IMR-90 (cell line): ENCODE measurements at regions not wholly inside any gene's neighbourhood (a gene's known extent, or its start where the extent isn't known, plus 50 kb on each side); places are given as distances from the start of the nearest gene placed in this dataset.
"Not testable (repeated sequence)": the region's sequence is repeated elsewhere in the genome, so short reads cannot be mapped to it uniquely, and the experiment has no call there.

Experiments
- ATAC-seq: fragments of 200-7000 bp; cut with Tn5 transposase; 2 replicates; pipeline ENCODE4 v1.9.1; 2020; ENCODE audit warnings: low read depth, mild to moderate bottlenecking, moderate library complexity
- BruUV-seq: library from RNA; stranded (reverse); fragments of 400-500 nt; replicated peaks from 2 replicates; lab custom pipeline; 2021; lab: Mats Ljungman, UMichigan
- CTCF ChIA-PET: fragments of 300-600 bp; formaldehyde crosslinking; extraction: SDS; loops from one replicate; lab custom pipeline; 2021; ENCODE audit warnings: antibody characterized with exemption; lab: Yijun Ruan, JAX
- POLR2A ChIA-PET: fragments of 300-600 bp; sonication (Branson Sonifier 250); formaldehyde crosslinking; loops from one replicate; lab custom pipeline; 2022; ENCODE audit warnings: antibody characterized with exemption; ENCODE audit not compliant: unreplicated experiment; lab: Charles Lee
- DNase-seq: peaks from one replicate; pipeline ENCODE4 v3.0.0; 2013
- H2AFZ ChIP-seq: replicated peaks from 2 replicates; pipeline ENCODE3; 2013; ENCODE audit warnings: low read length, mild to moderate bottlenecking; ENCODE audit not compliant: poor library complexity
- H2AK5ac ChIP-seq: 2 replicates; pipeline ENCODE4 v1.6.1; 2013; ENCODE audit warnings: low read depth, low read length, inconsistent platforms
- H2AK9ac ChIP-seq: replicated peaks from 2 replicates; pipeline ENCODE3; 2013; ENCODE audit warnings: mild to moderate bottlenecking, low read depth, low read length, moderate library complexity; ENCODE audit not compliant: poor library complexity
- H2BK120ac ChIP-seq: 2 replicates; pipeline ENCODE4 v1.6.1; 2013; ENCODE audit warnings: low read depth, low read length, inconsistent platforms
- H2BK15ac ChIP-seq: 3 replicates; pipeline ENCODE4 v1.6.1; 2013; ENCODE audit warnings: low read depth, low read length, inconsistent platforms
- H2BK20ac ChIP-seq: 2 replicates; pipeline ENCODE4 v1.6.1; 2013; ENCODE audit warnings: low read depth, mild to moderate bottlenecking, inconsistent platforms, low read length, moderate library complexity
- H2BK5ac ChIP-seq: 2 replicates; pipeline ENCODE4 v1.6.1; 2013; ENCODE audit warnings: mild to moderate bottlenecking, low read depth, low read length, inconsistent platforms; ENCODE audit not compliant: poor library complexity, severe bottlenecking
- H3K14ac ChIP-seq: replicated peaks from 2 replicates; pipeline ENCODE4 v1.6.1; 2013; ENCODE audit warnings: low read depth, low read length, inconsistent platforms
- H3K18ac ChIP-seq: 2 replicates; pipeline ENCODE4 v1.6.1; 2013; ENCODE audit warnings: low read depth, low read length, control low read depth
- H3K23ac ChIP-seq: 2 replicates; pipeline ENCODE4 v1.6.1; 2013; ENCODE audit warnings: low read depth, low read length, inconsistent platforms
- H3K27ac ChIP-seq: 2 replicates; pipeline ENCODE4 v1.5.1; 2013; ENCODE audit warnings: mild to moderate bottlenecking, control low read depth, low read length; ENCODE audit not compliant: insufficient read depth
- H3K27me3 ChIP-seq: 2 replicates; pipeline ENCODE4 v1.6.1; 2013; ENCODE audit warnings: low read length; ENCODE audit not compliant: control insufficient read depth, insufficient read depth
- H3K36me3 ChIP-seq: 2 replicates; pipeline ENCODE4 v1.6.1; 2013; ENCODE audit warnings: low read length, mixed read lengths; ENCODE audit not compliant: control insufficient read depth, insufficient read depth
- H3K4ac ChIP-seq: 2 replicates; pipeline ENCODE4 v1.6.1; 2013; ENCODE audit warnings: low read depth, low read length, inconsistent platforms
- H3K4me1 ChIP-seq: 2 replicates; pipeline ENCODE4 v1.6.1; 2013; ENCODE audit warnings: low read length, mixed read lengths; ENCODE audit not compliant: control insufficient read depth, insufficient read depth
- H3K4me2 ChIP-seq: 2 replicates; pipeline ENCODE4 v1.6.1; 2013; ENCODE audit warnings: low read depth, mild to moderate bottlenecking, control low read depth, low read length, moderate library complexity
- H3K4me3 ChIP-seq: 2 replicates; pipeline ENCODE4 v1.5.1; 2013; ENCODE audit warnings: low read depth, mild to moderate bottlenecking, control low read depth, low read length, moderate library complexity; ENCODE audit not compliant: insufficient read depth
- H3K56ac ChIP-seq: 2 replicates; pipeline ENCODE4 v1.6.1; 2013; ENCODE audit warnings: low read length, inconsistent platforms; ENCODE audit not compliant: insufficient read depth; ENCODE audit errors: extremely low read depth
- H3K79me1 ChIP-seq, 2 experiments: 2 replicates each; pipeline ENCODE4 v1.6.1; 2013; ENCODE audit warnings: low read length in 2 of 2, inconsistent platforms in 1 of 2, low read depth in 1 of 2
- H3K9ac ChIP-seq: 2 replicates; pipeline ENCODE4 v1.6.1; 2013; ENCODE audit warnings: low read depth, low read length, control low read depth
- H3K9me1 ChIP-seq: 2 replicates; pipeline ENCODE4 v1.6.1; 2013; ENCODE audit warnings: low read length, inconsistent platforms; ENCODE audit not compliant: insufficient read depth
- H3K9me3 ChIP-seq: 2 replicates; pipeline ENCODE4 v1.6.1; 2013; ENCODE audit warnings: low read length; ENCODE audit not compliant: control insufficient read depth, insufficient read depth
- H4K20me1 ChIP-seq: 2 replicates; pipeline ENCODE4 v1.6.1; 2013; ENCODE audit warnings: low read length, inconsistent platforms; ENCODE audit not compliant: insufficient read depth
- H4K5ac ChIP-seq: 2 replicates; pipeline ENCODE4 v1.6.1; 2013; ENCODE audit warnings: mild to moderate bottlenecking, low read depth, low read length, control low read depth
- H4K8ac ChIP-seq, 2 experiments: 2 replicates each; pipeline ENCODE4 v1.6.1; 2013; ENCODE audit warnings: low read depth in 2 of 2, low read length in 2 of 2, control low read depth in 1 of 2, inconsistent platforms in 1 of 2
- H4K91ac ChIP-seq: 2 replicates; pipeline ENCODE4 v1.6.1; 2013; ENCODE audit warnings: low read depth, low read length, inconsistent platforms; ENCODE audit not compliant: insufficient read depth
- CEBPB ChIP-seq: IDR thresholded peaks from 2 replicates; pipeline ENCODE4 v1.6.1; 2012; ENCODE audit warnings: low read depth, low read length, improper control_type of control experiment
- POLR2A ChIP-seq: IDR thresholded peaks from 2 replicates; pipeline ENCODE4 v1.6.1; 2012; ENCODE audit warnings: mild to moderate bottlenecking, low read depth, low read length
- SMC3 ChIP-seq: fragments of 150-350 bp; IDR thresholded peaks from 2 replicates; pipeline ENCODE4 v1.6.1; 2016; ENCODE audit warnings: low read depth, mild to moderate bottlenecking, antibody characterized with exemption, low read length, moderate library complexity
- WGBS, 2 experiments: methylation state at CpG; one replicate each; pipeline versions ENCODE4 v1.1.5 to v1.1.7; 2013; ENCODE audit warnings: missing lambda C conversion rate in 2 of 2; ENCODE audit not compliant: insufficient read length in 1 of 2; ENCODE audit errors: extremely low coverage in 2 of 2; 5-methylcytosine and 5-hydroxymethylcytosine counted together
- dilution Hi-C: fragments of 300-500 bp; cut with HindIII; formaldehyde crosslinking; loops from one replicate; pipeline ENCODE4 v1.14.3; 2018; ENCODE audit warnings: low sequenced_read_pairs; ENCODE audit not compliant: unreplicated experiment
- in situ Hi-C: fragments of 300-500 bp; cut with MboI; formaldehyde crosslinking; loops from 3 replicates; pipeline ENCODE4 v1.14.3; 2019; ENCODE audit warnings: low sequenced_read_pairs, inconsistent platforms, mixed read lengths
- intact Hi-C: fragments of 100-400 bp; cut with micrococcal nuclease; formaldehyde crosslinking; loops from 2 replicates; pipeline ENCODE4 v1.10.0; 2022
- TF ChIP-seq, protein P1 (sequence below): fragments of 150-350 bp; IDR thresholded peaks from 2 replicates; pipeline ENCODE4 v1.6.1; 2017; ENCODE audit warnings: mild to moderate bottlenecking, antibody characterized with exemption, low read length, low read depth

DNA sequence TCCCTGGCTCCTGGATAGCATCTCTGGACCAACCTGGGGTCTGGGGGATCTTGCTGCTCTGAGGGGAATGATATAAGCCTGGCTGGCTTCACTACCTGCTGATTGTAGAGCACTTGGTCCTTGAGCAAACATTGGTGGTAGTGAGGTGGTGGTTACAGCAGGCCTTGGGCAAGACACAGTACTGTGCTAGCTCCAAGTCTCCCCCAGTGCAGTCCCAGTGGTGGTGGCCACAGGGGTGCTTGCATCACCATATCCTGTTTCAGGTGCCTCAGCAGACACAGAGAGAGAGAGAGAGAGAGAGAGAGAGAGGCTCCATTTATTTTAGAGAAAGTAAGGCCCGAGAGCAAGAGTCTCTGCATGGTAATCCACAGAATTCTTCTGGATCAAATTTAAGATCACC lies 186.3 kb downstream of the MYRFL start:
- H3K4me3 ChIP-seq, result no peak overlapping the region
- no peak overlapping the region for H4K5ac ChIP-seq
- ChIA-PET CTCF (no interaction called here), POLR2A (no interaction called here)
- no peaks in the 10 kb centered on the region for H3K9me1 ChIP-seq
- H3K4me2 ChIP-seq, result no peak overlapping the region
- H3K27ac ChIP-seq, result no peak overlapping the region
- H3K23ac ChIP-seq, result no peak overlapping the region
- no peak overlapping the region for H2BK20ac ChIP-seq
- no peak overlapping the region for H3K14ac ChIP-seq
- H3K9me3 ChIP-seq, result no peaks in the 10 kb centered on the region
- no peak overlapping the region for H2AK9ac ChIP-seq
- H3K56ac ChIP-seq, result no peak overlapping the region
- H3K79me1 ChIP-seq, result no peaks in the 10 kb centered on the region
- dilution Hi-C loops (no loop called here), intact Hi-C loops (no loop called here), in situ Hi-C loops (no loop called here)
- no TSS peak for BruUV-seq
- TF ChIP-seq, protein P1, sequence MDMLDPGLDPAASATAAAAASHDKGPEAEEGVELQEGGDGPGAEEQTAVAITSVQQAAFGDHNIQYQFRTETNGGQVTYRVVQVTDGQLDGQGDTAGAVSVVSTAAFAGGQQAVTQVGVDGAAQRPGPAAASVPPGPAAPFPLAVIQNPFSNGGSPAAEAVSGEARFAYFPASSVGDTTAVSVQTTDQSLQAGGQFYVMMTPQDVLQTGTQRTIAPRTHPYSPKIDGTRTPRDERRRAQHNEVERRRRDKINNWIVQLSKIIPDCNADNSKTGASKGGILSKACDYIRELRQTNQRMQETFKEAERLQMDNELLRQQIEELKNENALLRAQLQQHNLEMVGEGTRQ, result no peak
- TF ChIP-seq CEBPB (no peak), SMC3 (no peak), POLR2A (no peak)
- no peaks in the 10 kb centered on the region for H3K36me3 ChIP-seq
- H2AFZ ChIP-seq, result no peak overlapping the region
- no peak overlapping the region for H3K18ac ChIP-seq
- WGBS, 2 experiments, result no CpG with 5 or more reads among the region's 1 CpG
- no peak overlapping the region for H2BK5ac ChIP-seq
- no peak overlapping the region for H3K9ac ChIP-seq
- no peaks in the 10 kb centered on the region for H3K4me1 ChIP-seq
- no peaks in the 10 kb centered on the region for H3K27me3 ChIP-seq
- H4K20me1 ChIP-seq, result no peaks in the 10 kb centered on the region
- no peak overlapping the region for H2BK120ac ChIP-seq
- no peak overlapping the region for H3K4ac ChIP-seq
- no peak overlapping the region for H4K8ac ChIP-seq
- H2BK15ac ChIP-seq, result no peak overlapping the region
- no peak overlapping the region for H4K91ac ChIP-seq
- DNase-seq (no peak), ATAC-seq (no peak)
- no peak overlapping the region for H2AK5ac ChIP-seq

DNA sequence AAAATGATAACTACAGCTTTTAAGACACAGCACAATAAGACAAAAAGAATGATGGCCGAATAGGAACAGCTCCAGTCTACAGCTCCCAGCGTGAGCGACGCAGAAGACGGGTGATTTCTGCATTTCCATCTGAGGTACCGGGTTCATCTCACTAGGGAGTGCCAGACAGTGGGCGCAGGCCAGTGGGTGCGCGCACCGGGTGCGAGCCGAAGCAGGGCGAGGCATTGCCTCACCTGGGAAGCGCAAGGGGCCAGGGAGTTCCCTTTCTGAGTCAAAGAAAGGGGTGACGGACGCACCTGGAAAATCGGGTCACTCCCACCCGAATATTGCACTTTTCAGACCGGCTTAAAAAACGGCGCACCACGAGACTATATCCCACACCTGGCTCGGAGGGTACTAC lies 188.0 kb downstream of the MYRFL start:
- H2AFZ ChIP-seq, H4K91ac ChIP-seq, H3K4ac ChIP-seq, H2BK120ac ChIP-seq, H2AK9ac ChIP-seq, H3K18ac ChIP-seq, H3K9me3 ChIP-seq, in situ Hi-C loops, H2BK5ac ChIP-seq, POLR2A ChIA-PET, H3K4me1 ChIP-seq, CTCF ChIA-PET, H3K14ac ChIP-seq, H3K23ac ChIP-seq, H3K27ac ChIP-seq, H4K5ac ChIP-seq, H2AK5ac ChIP-seq, DNase-seq, H3K56ac ChIP-seq, H2BK15ac ChIP-seq, H3K4me2 ChIP-seq, dilution Hi-C loops, H4K8ac ChIP-seq, H3K79me1 ChIP-seq, H3K9ac ChIP-seq, ATAC-seq, H3K4me3 ChIP-seq, H3K27me3 ChIP-seq, H4K20me1 ChIP-seq, BruUV-seq, H3K9me1 ChIP-seq, H3K36me3 ChIP-seq, H2BK20ac ChIP-seq, intact Hi-C loops: not testable (repeated sequence)
- no CpG with 5 or more reads among the region's 23 CpGs for WGBS, 2 experiments
